Peyer's patch (tissue), 4 donors: ENCODE measurements at regions not wholly inside any gene's neighbourhood (a gene's known extent, or its start where the extent isn't known, plus 50 kb on each side); places are given as distances from the start of the nearest gene placed in this dataset.

Source experiments
- CTCF ChIP-seq, 6 experiments: fragments of 450-650 bp in 4 of 6; fragments of 200-600 bp in 2 of 6; sonication (generic) in 1 of 6; IDR thresholded peaks; one replicate each; pipeline ENCODE4 v1.5.1; 2017 to 2019; ENCODE audit warnings: antibody characterized with exemption in 6 of 6, mild to moderate bottlenecking in 3 of 6, moderate library complexity in 1 of 6
- POLR2A ChIP-seq, 2 donors: fragments of 450-650 bp; IDR thresholded peaks; one replicate each; pipeline ENCODE4 v1.5.1; 2017; ENCODE audit warnings: antibody characterized with exemption in 2 of 2, mild to moderate bottlenecking in 2 of 2, moderate library complexity in 2 of 2

- TF ChIP-seq CTCF (IDR thresholded peaks at IDR 0.05): no peak
- no peak for TF ChIP-seq POLR2A (IDR thresholded peaks at IDR 0.05)
These were observed 421.8 kb downstream of the MTRR start for GRCh38 chr5:8290721-8291120.
